Body of pancreas (tissue), 4 donors: ENCODE measurements at regions not wholly inside any gene's neighbourhood (a gene's known extent, or its start where the extent isn't known, plus 50 kb on each side); places are given as distances from the start of the nearest gene placed in this dataset.

Source experiments
- POLR2A ChIP-seq, 3 donors: fragments of 450-650 bp; IDR thresholded peaks; one replicate each; pipeline ENCODE4 v1.6.1; 2016; ENCODE audit warnings: antibody characterized with exemption in 3 of 3, mild to moderate bottlenecking in 2 of 3
- TF ChIP-seq, protein P1 (sequence below), 7 experiments: fragments of 450-650 bp in 4 of 7; fragments of 200-600 bp in 3 of 7; sonication (generic) in 3 of 7; IDR thresholded peaks; one replicate each; pipeline ENCODE4 v1.5.1; 2016 to 2019; ENCODE audit warnings: antibody characterized with exemption in 7 of 7

DNA sequence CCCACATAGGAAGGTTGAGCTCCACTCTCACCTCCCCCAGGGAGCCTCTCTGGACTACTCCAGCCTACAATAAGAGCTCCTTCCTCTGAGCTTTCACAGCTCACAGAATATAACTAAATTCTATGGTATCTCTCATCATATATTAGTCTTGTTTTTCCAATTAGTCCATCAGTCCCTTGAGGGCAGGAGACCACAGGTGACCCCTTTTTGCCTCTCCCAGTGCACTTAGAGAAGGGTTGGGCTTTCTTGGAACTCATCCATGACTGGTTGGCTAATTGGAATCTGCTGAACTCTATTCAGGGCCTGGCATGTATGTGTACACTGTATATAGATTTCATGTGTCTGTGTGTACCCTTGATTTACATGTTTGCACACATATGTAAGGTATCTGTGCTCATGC is 50.4 kb upstream of the ARAP3 start:
- TF ChIP-seq, protein P1, sequence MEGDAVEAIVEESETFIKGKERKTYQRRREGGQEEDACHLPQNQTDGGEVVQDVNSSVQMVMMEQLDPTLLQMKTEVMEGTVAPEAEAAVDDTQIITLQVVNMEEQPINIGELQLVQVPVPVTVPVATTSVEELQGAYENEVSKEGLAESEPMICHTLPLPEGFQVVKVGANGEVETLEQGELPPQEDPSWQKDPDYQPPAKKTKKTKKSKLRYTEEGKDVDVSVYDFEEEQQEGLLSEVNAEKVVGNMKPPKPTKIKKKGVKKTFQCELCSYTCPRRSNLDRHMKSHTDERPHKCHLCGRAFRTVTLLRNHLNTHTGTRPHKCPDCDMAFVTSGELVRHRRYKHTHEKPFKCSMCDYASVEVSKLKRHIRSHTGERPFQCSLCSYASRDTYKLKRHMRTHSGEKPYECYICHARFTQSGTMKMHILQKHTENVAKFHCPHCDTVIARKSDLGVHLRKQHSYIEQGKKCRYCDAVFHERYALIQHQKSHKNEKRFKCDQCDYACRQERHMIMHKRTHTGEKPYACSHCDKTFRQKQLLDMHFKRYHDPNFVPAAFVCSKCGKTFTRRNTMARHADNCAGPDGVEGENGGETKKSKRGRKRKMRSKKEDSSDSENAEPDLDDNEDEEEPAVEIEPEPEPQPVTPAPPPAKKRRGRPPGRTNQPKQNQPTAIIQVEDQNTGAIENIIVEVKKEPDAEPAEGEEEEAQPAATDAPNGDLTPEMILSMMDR (IDR thresholded peaks at IDR 0.05): no peak
- no peak for TF ChIP-seq POLR2A (IDR thresholded peaks at IDR 0.05)
